CD4-positive, alpha-beta T cell (primary cell): ENCODE measurements at regions not wholly inside any gene's neighbourhood (a gene's known extent, or its start where the extent isn't known, plus 50 kb on each side); places are given as distances from the start of the nearest gene placed in this dataset.

Source experiments
- ATAC-seq: fragments of 200-7000 bp; cut with Tn5 transposase; one replicate; pipeline ENCODE4 v1.10.0; 2022; ENCODE audit warnings: mild to moderate bottlenecking; ENCODE audit not compliant: poor library complexity
- CTCF ChIA-PET: fragments of 350-600 bp; sonication (Branson Sonifier 250); formaldehyde crosslinking; loops from one replicate; lab custom pipeline; 2021; ENCODE audit warnings: antibody characterized with exemption, inconsistent platforms; lab: Charles Lee
- POLR2A ChIA-PET: fragments of 350-600 bp; sonication (Branson Sonifier 250); formaldehyde crosslinking; loops from one replicate; lab custom pipeline; 2021; ENCODE audit warnings: antibody characterized with exemption, inconsistent platforms; lab: Charles Lee
- DNase-seq, 14 experiments: peaks; one replicate each; pipeline ENCODE4 v3.0.0-alpha.2; 2013 to 2020; ENCODE audit warnings: mixed read lengths in 2 of 14
- H3K27ac ChIP-seq, 2 donors: one replicate each; pipeline versions ENCODE4 v1.5.1 to v1.7.0; 2013; ENCODE audit warnings: low read length in 2 of 2, low read depth in 1 of 2, mild to moderate bottlenecking in 1 of 2
- H3K27me3 ChIP-seq, 2 experiments: 1 replicate in 1 of 2; 2 replicates in 1 of 2; pipeline versions ENCODE4 v1.6.1 to v1.7.0; 2013; ENCODE audit warnings: low read length in 2 of 2, control low read depth in 1 of 2, mild to moderate bottlenecking in 1 of 2, moderate library complexity in 1 of 2; ENCODE audit not compliant: insufficient read depth in 2 of 2, control insufficient read depth in 1 of 2
- H3K36me3 ChIP-seq: one replicate; pipeline ENCODE4 v1.6.1; 2013; ENCODE audit warnings: low read length, control low read depth; ENCODE audit not compliant: insufficient read depth
- H3K4me1 ChIP-seq: one replicate; pipeline ENCODE4 v1.6.1; 2013; ENCODE audit warnings: low read length, control low read depth; ENCODE audit not compliant: insufficient read depth
- H3K4me3 ChIP-seq: one replicate; pipeline ENCODE4 v1.5.1; 2013; ENCODE audit warnings: mild to moderate bottlenecking, low read length, moderate library complexity
- H3K9me3 ChIP-seq, 2 experiments: 1 replicate in 1 of 2; 2 replicates in 1 of 2; pipeline versions ENCODE4 v1.6.1 to v1.7.0; 2013; ENCODE audit warnings: low read length in 2 of 2, mild to moderate bottlenecking in 2 of 2, control low read depth in 1 of 2, moderate library complexity in 1 of 2; ENCODE audit not compliant: control insufficient read depth in 1 of 2, insufficient read depth in 1 of 2
- H3K27ac Mint-ChIP-seq: one replicate; pipeline ENCODE4 v1.8.0; 2020; ENCODE audit warnings: mixed read lengths
- H3K27me3 Mint-ChIP-seq: one replicate; pipeline ENCODE4 v1.8.0; 2021; ENCODE audit warnings: mixed read lengths
- H3K36me3 Mint-ChIP-seq: one replicate; pipeline ENCODE4 v1.8.0; 2021; ENCODE audit warnings: low read depth, mixed read lengths
- H3K4me1 Mint-ChIP-seq: one replicate; pipeline ENCODE4 v1.8.0; 2021; ENCODE audit warnings: low read depth, mixed read lengths
- H3K4me3 Mint-ChIP-seq: one replicate; pipeline ENCODE4 v1.8.0; 2020; ENCODE audit warnings: mild to moderate bottlenecking, mixed read lengths
- H3K9me3 Mint-ChIP-seq: one replicate; pipeline ENCODE4 v1.8.0; 2020; ENCODE audit warnings: mixed read lengths
- intact Hi-C, 2 experiments: fragments of 100-400 bp; cut with DNase I in 1 of 2; cut with micrococcal nuclease in 1 of 2; formaldehyde crosslinking; loops; one replicate each; pipeline versions ENCODE4 v1.15.1 to v1.9.0; 2023 to 2025; cut with DNase I, micrococcal nuclease
- TF ChIP-seq, protein P1 (sequence below): fragments of 200-600 bp; IDR thresholded peaks from one replicate; pipeline ENCODE4 v1.8.0; 2022; ENCODE audit warnings: antibody characterized with exemption, mild to moderate bottlenecking

DNA sequence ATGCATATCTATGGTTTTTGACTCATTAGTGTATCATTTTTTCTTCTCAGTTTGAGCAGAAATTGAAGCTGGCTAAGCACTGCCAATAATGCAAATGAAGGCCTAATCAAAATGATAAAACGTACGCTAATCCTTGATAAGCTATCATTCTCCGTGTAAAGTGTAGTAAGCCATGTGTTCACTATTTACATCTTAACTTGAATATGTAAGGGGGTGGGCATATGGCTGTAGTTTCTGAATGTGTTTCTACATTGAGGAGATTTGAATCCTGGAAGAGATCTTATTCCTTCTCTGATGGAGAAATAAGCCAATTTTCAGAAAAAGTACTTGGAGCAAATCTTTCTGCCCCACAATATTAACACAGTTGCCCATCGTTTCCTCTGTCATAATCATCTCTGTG is 351.8 kb upstream of the ANO3 start:
- POLR2A ChIA-PET, result no interaction called here
- H3K4me3 ChIP-seq, result no peak overlapping the region
- no peak overlapping the region for H3K27ac ChIP-seq
- H3K36me3 ChIP-seq, result no peaks in the 10 kb centered on the region
- TF ChIP-seq, protein P1, sequence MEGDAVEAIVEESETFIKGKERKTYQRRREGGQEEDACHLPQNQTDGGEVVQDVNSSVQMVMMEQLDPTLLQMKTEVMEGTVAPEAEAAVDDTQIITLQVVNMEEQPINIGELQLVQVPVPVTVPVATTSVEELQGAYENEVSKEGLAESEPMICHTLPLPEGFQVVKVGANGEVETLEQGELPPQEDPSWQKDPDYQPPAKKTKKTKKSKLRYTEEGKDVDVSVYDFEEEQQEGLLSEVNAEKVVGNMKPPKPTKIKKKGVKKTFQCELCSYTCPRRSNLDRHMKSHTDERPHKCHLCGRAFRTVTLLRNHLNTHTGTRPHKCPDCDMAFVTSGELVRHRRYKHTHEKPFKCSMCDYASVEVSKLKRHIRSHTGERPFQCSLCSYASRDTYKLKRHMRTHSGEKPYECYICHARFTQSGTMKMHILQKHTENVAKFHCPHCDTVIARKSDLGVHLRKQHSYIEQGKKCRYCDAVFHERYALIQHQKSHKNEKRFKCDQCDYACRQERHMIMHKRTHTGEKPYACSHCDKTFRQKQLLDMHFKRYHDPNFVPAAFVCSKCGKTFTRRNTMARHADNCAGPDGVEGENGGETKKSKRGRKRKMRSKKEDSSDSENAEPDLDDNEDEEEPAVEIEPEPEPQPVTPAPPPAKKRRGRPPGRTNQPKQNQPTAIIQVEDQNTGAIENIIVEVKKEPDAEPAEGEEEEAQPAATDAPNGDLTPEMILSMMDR, result no peak
- Mint-ChIP-seq H3K27ac (no peak overlapping the region), H3K36me3 (no peaks in the 10 kb centered on the region), H3K4me3 (no peak overlapping the region), H3K4me1 (no peaks in the 10 kb centered on the region), H3K27me3 (no peaks in the 10 kb centered on the region), H3K9me3 (peaks cover 2% of the 10 kb centered on the region)
- DNase-seq (no peak), ATAC-seq (no peak)
- no peaks in the 10 kb centered on the region for H3K9me3 ChIP-seq
- H3K27me3 ChIP-seq, result no peaks in the 10 kb centered on the region
- intact Hi-C loops, result no loop called here
- no peaks in the 10 kb centered on the region for H3K4me1 ChIP-seq
- CTCF ChIA-PET, result no interaction called here

DNA sequence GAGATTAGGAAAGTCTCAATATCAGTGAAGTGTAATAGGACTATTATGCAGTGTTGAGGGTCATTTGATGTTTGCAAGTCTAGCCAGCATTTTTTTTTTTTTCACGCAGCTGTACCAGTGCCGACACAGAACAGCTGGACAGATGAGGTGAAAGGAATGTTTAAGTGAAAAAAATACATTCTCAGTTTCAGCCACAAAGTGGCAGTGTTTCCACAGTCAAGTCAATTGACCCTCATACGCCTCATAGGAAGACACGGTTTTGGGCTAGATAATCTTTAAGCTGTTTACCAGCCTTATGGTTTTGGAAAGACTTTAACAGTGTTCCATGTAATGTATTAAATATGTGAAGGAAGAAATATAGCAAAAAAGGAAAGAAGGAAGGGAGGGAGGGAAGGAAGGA is 349.9 kb upstream of the ANO3 start:
- ChIA-PET POLR2A (no interaction called here), CTCF (no interaction called here)
- Mint-ChIP-seq H3K9me3 (peaks cover 2% of the 10 kb centered on the region), H3K27me3 (no peaks in the 10 kb centered on the region), H3K27ac (no peak overlapping the region), H3K4me3 (no peak overlapping the region), H3K36me3 (no peaks in the 10 kb centered on the region), H3K4me1 (no peaks in the 10 kb centered on the region)
- no peak overlapping the region for H3K27ac ChIP-seq
- ATAC-seq (no peak), DNase-seq (no peak)
- TF ChIP-seq, protein P1, result no peak
- no peaks in the 10 kb centered on the region for H3K9me3 ChIP-seq
- intact Hi-C loops, result no loop called here
- no peaks in the 10 kb centered on the region for H3K27me3 ChIP-seq
- no peak overlapping the region for H3K4me3 ChIP-seq
- no peaks in the 10 kb centered on the region for H3K36me3 ChIP-seq
- H3K4me1 ChIP-seq, result no peaks in the 10 kb centered on the region

DNA sequence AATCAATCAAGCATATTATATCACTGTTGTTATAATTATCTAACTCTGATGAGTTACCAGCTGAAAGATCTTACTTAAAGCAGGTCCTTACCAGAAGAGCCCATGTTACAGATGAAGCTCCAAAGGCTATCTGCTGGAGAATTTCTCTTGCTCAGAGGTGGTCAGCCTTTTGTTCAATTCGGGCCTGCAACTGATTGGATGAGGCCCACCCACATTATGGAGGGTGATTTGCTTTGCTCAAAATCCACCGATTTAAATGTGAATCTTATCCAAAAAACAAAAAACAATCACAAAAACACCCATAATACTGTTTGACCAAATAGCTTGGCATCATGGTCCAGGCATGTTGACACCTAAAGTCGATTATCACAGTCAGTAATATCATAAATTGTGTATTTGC is 348.6 kb upstream of the ANO3 start:
- no peaks in the 10 kb centered on the region for H3K9me3 Mint-ChIP-seq

More for the DNA sequence above, 348.6 kb upstream of the ANO3 start:
- Histone ChIP-seq H3K4me3 (no peak overlapping the region), H3K27ac (no peak overlapping the region), H3K4me1 (no peaks in the 10 kb centered on the region), H3K27me3 (no peaks in the 10 kb centered on the region), H3K36me3 (no peaks in the 10 kb centered on the region), H3K9me3 (no peaks in the 10 kb centered on the region)
- ChIA-PET CTCF (no interaction called here), POLR2A (no interaction called here)
- no peaks in the 10 kb centered on the region for H3K27me3 Mint-ChIP-seq
- intact Hi-C loops, result no loop called here
- TF ChIP-seq, protein P1, result no peak
- no peak overlapping the region for H3K4me3 Mint-ChIP-seq
- H3K4me1 Mint-ChIP-seq, result no peaks in the 10 kb centered on the region
- no peak overlapping the region for H3K27ac Mint-ChIP-seq
- ATAC-seq (no peak), DNase-seq (no peak)
- H3K36me3 Mint-ChIP-seq, result no peaks in the 10 kb centered on the region
